ENCODE measurements at regions not wholly inside any gene's neighbourhood (a gene's known extent, or its start where the extent isn't known, plus 50 kb on each side); places are given as distances from the start of the nearest gene placed in this dataset.
A peak's percentile ranks its signal among the peaks of the same experiment; 100 is the strongest.

DNA sequence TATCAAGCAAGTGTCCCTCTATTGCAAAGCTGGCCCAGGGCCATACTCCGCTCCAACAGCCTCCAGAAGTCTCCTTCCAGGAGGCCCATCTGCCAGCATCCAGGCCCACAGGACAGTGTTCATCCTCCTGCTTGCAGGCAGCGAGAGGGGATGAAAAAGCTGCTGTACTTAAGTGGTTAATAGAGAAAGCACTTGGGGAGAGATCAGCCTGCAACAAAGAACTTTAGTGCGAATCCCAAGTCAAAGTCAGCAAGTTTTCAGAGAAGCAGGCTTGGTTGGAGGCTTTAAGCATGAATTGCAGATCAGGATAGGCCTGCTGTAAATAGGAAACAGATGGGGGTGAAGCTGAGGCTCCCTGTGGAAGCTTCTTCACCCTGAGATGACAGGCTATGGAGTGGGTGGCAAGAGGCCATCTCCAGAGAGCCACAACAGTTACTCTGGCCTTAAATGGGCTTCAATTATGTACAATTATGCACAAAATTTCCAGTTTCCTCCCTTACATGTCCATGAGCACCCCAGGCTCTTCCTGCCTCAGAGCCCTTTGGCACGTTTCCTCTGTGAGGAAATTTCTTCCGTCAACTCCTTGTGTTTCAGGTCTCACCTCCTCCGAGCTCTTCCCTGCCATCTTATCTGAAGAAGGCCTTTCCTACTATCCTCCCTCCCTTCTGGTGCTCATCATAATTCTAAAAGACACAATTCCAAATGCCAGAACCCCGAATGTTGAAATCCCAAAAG lies 98.0 kb upstream of the NR3C1 start:
- Histone ChIP-seq H3K79me1 (ENCODE audit: low read depth, low read length) (no peaks in the 10 kb centered on the region), H2BK20ac (ENCODE audit: low read length) (no peak overlapping the region), H2AK5ac (ENCODE audit: low read depth, low read length) (no peak overlapping the region), H3K18ac (ENCODE audit: extremely low read depth, low read length) (no peak overlapping the region), H2AFZ (ENCODE audit: low read length) (peak overlapping the region; percentile 93), H3K9ac (replicated peaks in 1 of 4; ENCODE audit: extremely low read depth in 1 of 4, low read depth in 3 of 4, low read length in 3 of 4) (no peak overlapping the region), H2BK12ac (ENCODE audit: low read depth, low read length) (no peak overlapping the region), H3K14ac (ENCODE audit: insufficient read length) (no peak overlapping the region), H2BK5ac (ENCODE audit: low read depth, low read length) (no peak overlapping the region), H3K23me2 (ENCODE audit: low read depth, low read length) (no peaks in the 10 kb centered on the region), H3K9me3 (ENCODE audit: insufficient read depth in 2 of 2, low read depth in 1 of 2, low read length in 1 of 2) (no peaks in the 10 kb centered on the region), H3K4me2 (ENCODE audit: insufficient read depth in 1 of 2, low read depth in 2 of 2, low read length in 2 of 2) (no peak overlapping the region), H3K4ac (replicated peaks; ENCODE audit: insufficient read length, low read depth, low read length) (no peak overlapping the region), H3K23ac (ENCODE audit: insufficient read length) (no peak overlapping the region), H4K20me1 (replicated peaks in 1 of 2; ENCODE audit: control insufficient read depth in 1 of 2, insufficient read depth in 2 of 2, low read length in 2 of 2) (no peaks in the 10 kb centered on the region), H3K4me1 (replicated peaks in 1 of 4; ENCODE audit: control insufficient read depth in 3 of 4, insufficient read depth in 4 of 4, low read length in 3 of 4) (no peaks in the 10 kb centered on the region), H3K36me3 (ENCODE audit: control insufficient read depth in 2 of 4, insufficient read depth in 4 of 4, low read length in 3 of 4) (no peaks in the 10 kb centered on the region), H4K8ac (ENCODE audit: extremely low read depth, insufficient read depth, low read length) (no peak overlapping the region), H3K79me2 (ENCODE audit: control insufficient read depth in 1 of 2, insufficient read depth in 2 of 2, low read length in 2 of 2) (no peaks in the 10 kb centered on the region), H3K27ac (ENCODE audit: low read depth, low read length) (no peak overlapping the region), H2BK15ac (ENCODE audit: low read length) (no peak overlapping the region), H2BK120ac (replicated peaks; ENCODE audit: low read depth, low read length) (no peak overlapping the region), H4K5ac (ENCODE audit: insufficient read length, low read depth, low read length) (no peak overlapping the region), H4K91ac (replicated peaks; ENCODE audit: insufficient read length, low read length) (no peak overlapping the region), H3K56ac (replicated peaks; ENCODE audit: insufficient read length, low read depth, low read length) (no peak overlapping the region), H3K27me3 (replicated peaks in 1 of 4; ENCODE audit: control insufficient read depth in 3 of 4, extremely low read depth in 1 of 4, insufficient read depth in 3 of 4, low read length in 3 of 4) (no peaks in the 10 kb centered on the region), H3K4me3 (ENCODE audit: extremely low read depth in 1 of 4, insufficient read depth in 2 of 4, low read depth in 3 of 4, low read length in 4 of 4) (no peak overlapping the region)
- 87% methylated on average over 7 of the region's 7 CpGs; no CpG with 5 or more reads in 1 of the 2 experiments for WGBS, 2 experiments (ENCODE audit: extremely low coverage in 1 of 2, insufficient coverage in 1 of 2, insufficient read length in 1 of 2, insufficient replicate concordance in 2 of 2, low coverage in 1 of 2, low lambda C conversion rate in 2 of 2, missing lambda C conversion rate in 1 of 2)
- ChIA-PET CTCF (ENCODE audit: partially characterized antibody) (interaction anchor here (1.5 kb wide), 1 partner anchor 9 kb away, joined by 3 read pairs; no protein-coding TSS in a partner anchor), POLR2A (ENCODE audit: partially characterized antibody) (no interaction called here)
- no peak for DNase-seq (ENCODE audit: low read depth in 1 of 2, low spot score in 2 of 2)
- no peak for FAIRE-seq
- no peak for TF ChIP-seq CHD2 (IDR thresholded peaks at IDR 0.05; ENCODE audit: low read length)
- no peak for TF ChIP-seq CBX8 (IDR thresholded peaks at IDR 0.05; ENCODE audit: borderline replicate concordance, low read depth, low read length)
- no peak for TF ChIP-seq RBBP5 (IDR thresholded peaks at IDR 0.05; ENCODE audit: borderline replicate concordance, low read depth, low read length)
